ENCODE measurements at regions not wholly inside any gene's neighbourhood (a gene's known extent, or its start where the extent isn't known, plus 50 kb on each side); places are given as distances from the start of the nearest gene placed in this dataset.

DNA sequence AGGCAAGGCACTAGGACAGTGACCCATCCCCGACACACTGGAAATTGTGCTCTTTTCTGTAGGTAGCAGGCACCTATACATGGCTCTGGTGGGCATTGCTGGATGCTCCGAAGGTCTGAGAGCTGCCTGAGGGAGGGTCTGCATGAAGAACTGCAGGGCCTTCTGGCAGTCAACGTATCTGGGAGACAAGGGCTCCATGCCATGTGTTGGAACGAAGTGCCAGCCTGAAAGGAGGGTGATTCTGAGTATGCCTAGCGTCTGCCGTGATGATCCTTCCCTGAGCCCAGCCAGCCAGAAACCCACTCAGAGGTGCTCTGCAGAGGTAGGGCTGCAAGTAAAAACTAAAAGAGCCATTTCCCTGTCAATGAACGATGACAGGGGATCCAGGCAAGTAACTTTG, 453.2 kb downstream of the MED10 start:
- WGBS, 2 donors (ENCODE audit: low coverage in 1 of 2) = 58 to 84% methylated on average over 1 to 4 of the region's 7 CpGs
- no peaks in the 10 kb centered on the region for H3K36me3 ChIP-seq
- H3K27me3 ChIP-seq = peaks cover 9% of the 10 kb centered on the region
- no peak for ATAC-seq
- no peak overlapping the region for H3K27ac ChIP-seq
- no peak for TF ChIP-seq POLR2A (IDR thresholded peaks at IDR 0.05)
- TF ChIP-seq, protein P1, sequence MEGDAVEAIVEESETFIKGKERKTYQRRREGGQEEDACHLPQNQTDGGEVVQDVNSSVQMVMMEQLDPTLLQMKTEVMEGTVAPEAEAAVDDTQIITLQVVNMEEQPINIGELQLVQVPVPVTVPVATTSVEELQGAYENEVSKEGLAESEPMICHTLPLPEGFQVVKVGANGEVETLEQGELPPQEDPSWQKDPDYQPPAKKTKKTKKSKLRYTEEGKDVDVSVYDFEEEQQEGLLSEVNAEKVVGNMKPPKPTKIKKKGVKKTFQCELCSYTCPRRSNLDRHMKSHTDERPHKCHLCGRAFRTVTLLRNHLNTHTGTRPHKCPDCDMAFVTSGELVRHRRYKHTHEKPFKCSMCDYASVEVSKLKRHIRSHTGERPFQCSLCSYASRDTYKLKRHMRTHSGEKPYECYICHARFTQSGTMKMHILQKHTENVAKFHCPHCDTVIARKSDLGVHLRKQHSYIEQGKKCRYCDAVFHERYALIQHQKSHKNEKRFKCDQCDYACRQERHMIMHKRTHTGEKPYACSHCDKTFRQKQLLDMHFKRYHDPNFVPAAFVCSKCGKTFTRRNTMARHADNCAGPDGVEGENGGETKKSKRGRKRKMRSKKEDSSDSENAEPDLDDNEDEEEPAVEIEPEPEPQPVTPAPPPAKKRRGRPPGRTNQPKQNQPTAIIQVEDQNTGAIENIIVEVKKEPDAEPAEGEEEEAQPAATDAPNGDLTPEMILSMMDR (IDR thresholded peaks at IDR 0.05) = no peak
- no peak for TF ChIP-seq POLR2AphosphoS5 (IDR thresholded peaks at IDR 0.05)
- TF ChIP-seq EP300 (IDR thresholded peaks at IDR 0.05) = no peak
- H3K9me3 ChIP-seq = no peaks in the 10 kb centered on the region
- no peak overlapping the region for H3K4me3 ChIP-seq
- no peaks in the 10 kb centered on the region for H3K4me1 ChIP-seq

DNA sequence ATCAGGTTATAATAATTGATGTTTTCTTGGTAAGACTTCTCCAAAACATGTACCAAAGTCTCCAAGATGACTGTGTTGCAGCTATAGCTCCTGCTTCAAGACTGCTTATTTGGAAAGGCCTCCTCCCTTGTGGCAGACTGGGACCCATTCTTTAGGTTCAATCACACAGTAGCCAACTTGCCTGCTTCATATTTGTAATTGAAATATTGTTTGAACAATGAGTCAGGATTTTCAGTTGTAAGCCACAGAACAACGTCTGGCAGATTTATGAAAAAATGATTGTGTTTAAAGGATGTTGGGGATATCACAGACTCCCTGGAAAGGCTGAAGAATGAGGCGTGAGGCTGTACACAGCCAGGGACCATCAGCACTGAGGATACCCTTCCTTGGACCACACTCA, 458.9 kb downstream of the MED10 start:
- Histone ChIP-seq H3K4me1 (no peaks in the 10 kb centered on the region), H3K27me3 (no peaks in the 10 kb centered on the region), H3K36me3 (no peaks in the 10 kb centered on the region), H3K9me3 (no peaks in the 10 kb centered on the region), H3K4me3 (no peak overlapping the region), H3K27ac (no peak overlapping the region)
- no peak for ATAC-seq
- 49 to 58% methylated on average over 2 of the region's 2 CpGs for WGBS, 2 donors (ENCODE audit: low coverage in 1 of 2)
- TF ChIP-seq POLR2AphosphoS5 (IDR thresholded peaks at IDR 0.05) = no peak

DNA sequence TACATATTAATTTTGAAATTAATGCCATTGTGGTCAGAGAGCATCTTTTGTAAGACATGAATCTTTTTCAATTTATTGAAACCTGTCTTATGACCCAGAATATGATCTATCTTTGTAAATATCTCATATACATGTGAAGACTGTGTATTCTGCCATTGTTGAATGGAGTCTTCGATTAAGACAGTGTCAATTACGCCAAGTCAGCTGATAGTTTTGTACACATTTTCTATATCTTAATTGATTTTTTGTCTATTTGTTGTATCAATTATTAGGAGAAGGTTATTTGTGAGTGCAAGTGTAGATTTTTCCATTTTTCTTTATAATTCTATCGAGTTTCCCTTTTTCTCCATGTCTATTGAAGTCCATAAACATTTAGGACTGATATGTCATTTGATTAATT, 471.6 kb downstream of the MED10 start:
- Histone ChIP-seq H3K4me1 (no peaks in the 10 kb centered on the region), H3K27ac (no peak overlapping the region), H3K9me3 (no peaks in the 10 kb centered on the region), H3K4me3 (no peak overlapping the region), H3K36me3 (no peaks in the 10 kb centered on the region), H3K27me3 (no peaks in the 10 kb centered on the region)
- TF ChIP-seq EP300 (IDR thresholded peaks at IDR 0.05) = no peak
- no peak for TF ChIP-seq POLR2AphosphoS5 (IDR thresholded peaks at IDR 0.05)
- TF ChIP-seq, protein P1 (IDR thresholded peaks at IDR 0.05) = no peak
- no peak for TF ChIP-seq POLR2A (IDR thresholded peaks at IDR 0.05)
- ATAC-seq = no peak
- 84 to 86% methylated on average over 3 of the region's 3 CpGs for WGBS, 2 donors (ENCODE audit: low coverage in 1 of 2)

DNA sequence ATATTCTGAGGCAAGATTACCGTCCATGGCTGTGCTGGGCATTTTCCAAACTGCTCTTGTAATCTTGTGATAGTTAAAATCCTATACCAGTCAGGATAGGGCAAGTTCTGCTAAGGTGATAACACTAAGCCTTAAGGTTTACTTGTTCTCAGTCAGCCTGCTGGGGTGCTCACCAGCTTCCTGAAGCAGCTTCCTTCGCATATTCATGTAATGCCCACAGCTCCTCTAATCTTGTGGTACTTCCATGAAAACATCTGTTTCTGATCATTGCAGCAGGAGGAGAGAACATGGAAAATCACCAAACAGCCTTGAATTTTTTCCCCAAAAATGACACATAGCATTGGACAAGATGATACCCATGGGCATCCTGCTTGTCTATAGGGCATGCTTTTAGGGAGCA, 473.2 kb downstream of the MED10 start:
- no peak overlapping the region for H3K27ac ChIP-seq
- no peaks in the 10 kb centered on the region for H3K36me3 ChIP-seq
- H3K4me1 ChIP-seq = no peaks in the 10 kb centered on the region
- no peaks in the 10 kb centered on the region for H3K27me3 ChIP-seq
- no peak overlapping the region for H3K4me3 ChIP-seq
- TF ChIP-seq POLR2AphosphoS5 (IDR thresholded peaks at IDR 0.05) = no peak
- TF ChIP-seq, protein P1 (IDR thresholded peaks at IDR 0.05) = no peak
- TF ChIP-seq EP300 (IDR thresholded peaks at IDR 0.05) = no peak
- TF ChIP-seq POLR2A (IDR thresholded peaks at IDR 0.05) = no peak
- 44 to 75% methylated on average over 1 to 2 of the region's 2 CpGs for WGBS, 2 donors (ENCODE audit: low coverage in 1 of 2)
- H3K9me3 ChIP-seq = no peaks in the 10 kb centered on the region
- no peak for ATAC-seq

DNA sequence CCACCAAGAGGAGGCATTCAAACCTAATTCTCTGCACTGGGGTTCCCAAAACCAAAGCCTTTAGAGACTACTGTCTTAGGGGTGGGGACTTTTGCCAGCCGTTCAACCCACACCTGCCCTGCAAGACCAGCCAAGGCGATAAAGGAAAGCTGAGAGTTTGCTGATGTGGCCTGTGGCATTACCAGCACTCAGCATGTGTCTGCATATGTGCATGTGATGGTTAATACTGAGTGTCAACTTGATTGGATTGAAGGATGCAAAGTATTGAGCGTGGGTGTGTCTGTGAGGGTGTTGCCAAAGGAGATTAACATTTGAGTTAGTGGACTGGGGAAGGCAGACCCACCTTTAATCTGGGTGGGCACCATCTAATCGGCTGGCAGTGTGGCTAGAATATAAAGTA, 474.2 kb downstream of the MED10 start:
- H3K27ac ChIP-seq = no peak overlapping the region
- H3K27me3 ChIP-seq = no peaks in the 10 kb centered on the region
- ATAC-seq = no peak
- no peaks in the 10 kb centered on the region for H3K4me1 ChIP-seq
- H3K4me3 ChIP-seq = no peak overlapping the region
- no peaks in the 10 kb centered on the region for H3K9me3 ChIP-seq
- no peaks in the 10 kb centered on the region for H3K36me3 ChIP-seq
- WGBS, 2 donors (ENCODE audit: low coverage in 1 of 2) = 64 to 74% methylated on average over 2 to 4 of the region's 4 CpGs
- TF ChIP-seq, protein P1 (IDR thresholded peaks at IDR 0.05) = no peak
- no peak for TF ChIP-seq EP300 (IDR thresholded peaks at IDR 0.05)
- no peak for TF ChIP-seq POLR2A (IDR thresholded peaks at IDR 0.05)
- TF ChIP-seq POLR2AphosphoS5 (IDR thresholded peaks at IDR 0.05) = no peak

All from gastroesophageal sphincter (tissue), 4 donors.